ENCODE measurements at regions not wholly inside any gene's neighbourhood (a gene's known extent, or its start where the extent isn't known, plus 50 kb on each side); places are given as distances from the start of the nearest gene placed in this dataset.

GRCh38 chr9:84140535-84141101 lies 160.0 kb downstream of the RMI1 start:
- no peaks in the 10 kb centered on the region for H3K9me3 Mint-ChIP-seq
- peak; percentile 45 to 50 for ATAC-seq (replicated peaks)

GRCh38 chr9:84141741-84142370 lies 161.3 kb downstream of the RMI1 start:
- peaks cover 9 to 21% of the 10 kb centered on the region in 2 donors for H3K4me1 Mint-ChIP-seq
- DNase-seq (no peak), ATAC-seq (replicated peaks) (no peak)
- no peaks in the 10 kb centered on the region for H3K36me3 Mint-ChIP-seq
- no peak overlapping the region for H3K27ac Mint-ChIP-seq
- no peak overlapping the region for H3K4me3 Mint-ChIP-seq
- peaks cover 38 to 49% of the 10 kb centered on the region in 2 donors for H3K27me3 Mint-ChIP-seq
- H3K9me3 Mint-ChIP-seq: no peaks in the 10 kb centered on the region

More at GRCh38 chr9:84140535-84141101, 160.0 kb downstream of the RMI1 start:
- peak overlapping the region; percentile 45 for H3K27ac Mint-ChIP-seq
- DNase-seq: no peak
- H3K4me1 Mint-ChIP-seq: peaks cover 9 to 21% of the 10 kb centered on the region in 2 donors
- H3K27me3 Mint-ChIP-seq: peaks cover 42 to 61% of the 10 kb centered on the region in 2 donors
- peak overlapping the region; percentile 84 for H3K4me3 Mint-ChIP-seq
- no peaks in the 10 kb centered on the region for H3K36me3 Mint-ChIP-seq

- H3K36me3 Mint-ChIP-seq: no peaks in the 10 kb centered on the region
- no peak overlapping the region for H3K4me3 Mint-ChIP-seq
- H3K4me1 Mint-ChIP-seq: peaks cover 7 to 11% of the 10 kb centered on the region in 2 donors
- ATAC-seq (replicated peaks) (no peak), DNase-seq (no peak)
- no peaks in the 10 kb centered on the region for H3K9me3 Mint-ChIP-seq
- no peak overlapping the region for H3K27ac Mint-ChIP-seq
- H3K27me3 Mint-ChIP-seq: peaks cover 32 to 35% of the 10 kb centered on the region in 2 donors
Measured at GRCh38 chr9:84145031-84145430, 164.4 kb downstream of the RMI1 start.

DNA sequence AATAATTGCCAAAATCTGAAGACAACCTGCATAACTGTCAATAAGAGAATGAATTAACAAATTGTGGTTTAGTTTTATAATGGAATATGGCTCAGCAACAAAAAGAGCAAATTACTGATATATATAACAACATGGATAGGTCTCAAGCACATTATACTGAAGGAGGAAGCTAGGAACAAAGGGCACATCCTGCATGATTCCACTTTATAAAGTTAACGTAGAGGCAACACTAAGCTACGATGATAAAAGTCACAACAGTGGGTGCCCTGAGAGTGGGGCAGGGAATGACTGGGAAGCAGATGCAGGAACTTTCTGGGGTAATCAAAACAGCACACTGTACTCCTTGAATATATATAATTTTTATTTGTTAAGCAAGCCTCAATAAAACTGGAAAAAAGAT lies 165.2 kb downstream of the RMI1 start:
- peaks cover 28 to 29% of the 10 kb centered on the region in 2 donors for H3K27me3 Mint-ChIP-seq
- H3K9me3 Mint-ChIP-seq: no peaks in the 10 kb centered on the region
- DNase-seq (no peak), ATAC-seq (replicated peaks) (no peak)
- no peak overlapping the region for H3K4me3 Mint-ChIP-seq
- H3K36me3 Mint-ChIP-seq: no peaks in the 10 kb centered on the region
- no peak overlapping the region for H3K27ac Mint-ChIP-seq
- peaks cover 3 to 5% of the 10 kb centered on the region in 2 donors for H3K4me1 Mint-ChIP-seq

GRCh38 chr9:84146893-84147710 lies 166.5 kb downstream of the RMI1 start:
- peaks cover 16 to 19% of the 10 kb centered on the region in 2 donors for H3K27me3 Mint-ChIP-seq
- H3K9me3 Mint-ChIP-seq: no peaks in the 10 kb centered on the region
- H3K36me3 Mint-ChIP-seq: no peaks in the 10 kb centered on the region
- no peak overlapping the region for H3K27ac Mint-ChIP-seq
- H3K4me1 Mint-ChIP-seq: peaks cover 0 to 3% of the 10 kb centered on the region in 2 donors
- H3K4me3 Mint-ChIP-seq: no peak overlapping the region
- DNase-seq: no peak
- ATAC-seq (replicated peaks): no peak

DNA sequence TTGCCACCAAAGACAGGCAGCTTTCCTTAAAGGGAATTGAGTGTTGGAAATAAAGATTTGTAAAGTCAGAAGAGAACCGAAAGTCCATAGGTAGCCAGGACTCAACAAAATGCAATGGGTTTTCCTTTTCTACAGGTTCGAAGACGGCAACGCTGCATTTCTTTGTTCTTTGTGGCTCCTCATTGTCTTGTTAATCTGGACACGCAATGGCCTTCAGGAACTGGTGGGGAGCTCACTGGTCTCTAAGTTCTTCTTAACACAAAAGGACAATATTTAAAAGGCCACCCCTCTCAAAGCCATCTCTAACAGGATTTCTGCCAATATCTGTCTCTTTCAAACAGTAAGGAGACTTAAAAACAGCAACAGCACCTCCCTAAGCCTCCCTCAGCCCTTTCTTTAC lies 170.6 kb downstream of the RMI1 start:
- H3K27me3 Mint-ChIP-seq: peaks cover 10 to 16% of the 10 kb centered on the region in 2 donors
- H3K27ac Mint-ChIP-seq: no peak overlapping the region
- no peak for DNase-seq
- H3K36me3 Mint-ChIP-seq: no peaks in the 10 kb centered on the region
- H3K9me3 Mint-ChIP-seq: no peaks in the 10 kb centered on the region
- no peak for ATAC-seq (replicated peaks)
- peaks cover 0 to 3% of the 10 kb centered on the region in 2 donors for H3K4me1 Mint-ChIP-seq
- H3K4me3 Mint-ChIP-seq: no peak overlapping the region

DNA sequence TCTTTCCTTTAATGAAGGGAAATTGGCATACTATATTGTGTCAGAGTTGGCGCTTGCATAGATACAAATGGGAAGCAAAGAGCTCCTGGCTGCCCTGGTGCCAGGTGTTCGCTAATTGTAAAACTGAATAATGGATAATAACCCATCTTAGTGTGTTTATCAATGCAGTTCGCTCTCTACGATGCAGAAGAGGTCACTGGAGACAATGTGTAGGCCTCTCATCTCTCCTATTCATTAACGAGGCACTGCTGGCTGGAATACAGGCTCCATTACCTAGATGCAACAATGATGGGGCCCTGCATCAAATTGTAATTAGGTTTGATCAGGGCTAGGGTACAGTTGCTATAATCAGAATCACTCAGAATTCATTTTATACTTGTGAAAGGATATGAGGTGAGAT lies 171.0 kb downstream of the RMI1 start:
- no peak for DNase-seq
- ATAC-seq (replicated peaks): no peak
- H3K27me3 Mint-ChIP-seq: peaks cover 10 to 16% of the 10 kb centered on the region in 2 donors
- no peak overlapping the region for H3K27ac Mint-ChIP-seq
- H3K36me3 Mint-ChIP-seq: no peaks in the 10 kb centered on the region
- no peak overlapping the region for H3K4me3 Mint-ChIP-seq
- peaks cover 0 to 3% of the 10 kb centered on the region in 2 donors for H3K4me1 Mint-ChIP-seq
- no peaks in the 10 kb centered on the region for H3K9me3 Mint-ChIP-seq

DNA sequence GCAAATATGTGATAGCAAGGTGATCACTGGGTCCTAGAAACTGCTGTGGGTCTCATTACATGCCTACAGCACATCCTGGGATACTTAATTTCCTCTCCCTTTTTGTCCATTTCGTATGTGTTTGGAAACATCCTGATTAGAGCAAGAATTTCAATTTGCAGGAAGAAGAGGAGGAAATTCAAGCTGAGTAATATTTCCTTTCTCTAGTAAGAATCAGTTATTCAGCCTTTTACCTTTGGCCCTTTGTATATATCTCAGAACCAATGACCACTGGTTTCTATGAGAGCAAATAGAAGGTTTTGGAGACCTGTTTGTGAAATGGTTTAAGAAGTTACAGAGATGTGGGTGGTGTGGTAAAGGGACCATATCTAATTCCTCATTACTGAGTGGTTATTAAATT lies 171.6 kb downstream of the RMI1 start:
- Mint-ChIP-seq H3K27me3 (peaks cover 10 to 16% of the 10 kb centered on the region in 2 donors), H3K27ac (no peak overlapping the region)

DNA sequence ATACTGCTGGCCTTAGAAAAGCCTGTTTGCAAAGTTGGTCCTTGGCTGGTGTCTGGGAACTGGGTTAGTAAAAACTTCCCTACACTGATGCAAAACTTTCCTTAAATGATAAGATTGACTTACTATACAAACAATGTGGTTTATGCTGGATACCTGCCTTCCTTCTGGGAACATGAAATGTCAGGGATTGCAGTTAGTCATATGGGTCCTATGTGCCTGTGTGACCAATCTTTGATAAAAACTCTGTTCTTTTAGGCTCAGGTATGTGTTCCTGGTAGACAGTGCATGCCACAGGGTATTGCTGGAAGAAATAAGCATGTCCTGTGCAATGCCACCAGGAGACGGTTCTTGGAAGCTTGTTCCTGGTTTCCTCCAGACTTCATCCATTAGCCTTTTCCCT lies 173.3 kb downstream of the RMI1 start:
- ATAC-seq (replicated peaks): no peak
- DNase-seq: no peak

More for the DNA sequence above, 171.6 kb downstream of the RMI1 start:
- Mint-ChIP-seq H3K4me3 (no peak overlapping the region), H3K9me3 (no peaks in the 10 kb centered on the region), H3K36me3 (no peaks in the 10 kb centered on the region), H3K4me1 (peaks cover 0 to 3% of the 10 kb centered on the region in 2 donors)
- no peak for ATAC-seq (replicated peaks)
- no peak for DNase-seq

DNA sequence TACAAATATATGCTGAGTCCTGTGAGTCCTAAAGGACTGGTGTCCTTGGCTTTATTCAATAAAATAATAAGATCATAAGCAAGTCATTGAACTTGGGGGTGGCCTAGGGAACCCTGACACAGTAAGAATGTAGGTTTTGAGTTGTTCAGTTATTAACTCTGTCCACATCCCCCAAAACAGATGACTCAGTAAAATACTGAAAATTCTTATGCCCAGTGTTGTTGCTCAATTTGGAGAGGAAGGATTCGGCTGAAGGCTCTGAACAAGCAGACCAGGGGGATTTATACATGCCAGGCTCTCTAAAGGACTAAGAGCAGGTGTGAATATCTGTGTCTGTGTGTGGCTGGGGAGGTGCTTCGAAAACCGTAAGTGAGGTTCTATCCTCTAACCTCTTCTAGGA lies 173.7 kb downstream of the RMI1 start:
- Mint-ChIP-seq H3K27me3 (peaks cover 16% of the 10 kb centered on the region in 2 donors), H3K4me1 (no peaks in the 10 kb centered on the region), H3K9me3 (no peaks in the 10 kb centered on the region), H3K4me3 (no peak overlapping the region), H3K27ac (no peak overlapping the region), H3K36me3 (no peaks in the 10 kb centered on the region)
- DNase-seq: no peak
- ATAC-seq (replicated peaks): no peak

More for the DNA sequence above, 173.3 kb downstream of the RMI1 start:
- Mint-ChIP-seq H3K4me1 (no peaks in the 10 kb centered on the region), H3K9me3 (no peaks in the 10 kb centered on the region), H3K4me3 (no peak overlapping the region), H3K36me3 (no peaks in the 10 kb centered on the region), H3K27ac (no peak overlapping the region), H3K27me3 (peaks cover 11 to 14% of the 10 kb centered on the region in 2 donors)

- Mint-ChIP-seq H3K27me3 (peaks cover 19 to 37% of the 10 kb centered on the region in 2 donors), H3K9me3 (no peaks in the 10 kb centered on the region), H3K36me3 (no peaks in the 10 kb centered on the region), H3K4me3 (no peak overlapping the region), H3K4me1 (no peaks in the 10 kb centered on the region), H3K27ac (no peak overlapping the region)
- ATAC-seq (replicated peaks) (no peak), DNase-seq (no peak)
Measured at GRCh38 chr9:84163052-84163650, 177.4 kb downstream of the SLC28A3 start.

GRCh38 chr9:84166891-84167290 lies 173.7 kb downstream of the SLC28A3 start:
- Mint-ChIP-seq H3K4me1 (no peaks in the 10 kb centered on the region), H3K27me3 (peaks cover 8 to 16% of the 10 kb centered on the region in 2 donors), H3K27ac (no peak overlapping the region), H3K9me3 (no peaks in the 10 kb centered on the region), H3K4me3 (no peak overlapping the region), H3K36me3 (no peaks in the 10 kb centered on the region)
- no peak for ATAC-seq (replicated peaks)
- DNase-seq: no peak

DNA sequence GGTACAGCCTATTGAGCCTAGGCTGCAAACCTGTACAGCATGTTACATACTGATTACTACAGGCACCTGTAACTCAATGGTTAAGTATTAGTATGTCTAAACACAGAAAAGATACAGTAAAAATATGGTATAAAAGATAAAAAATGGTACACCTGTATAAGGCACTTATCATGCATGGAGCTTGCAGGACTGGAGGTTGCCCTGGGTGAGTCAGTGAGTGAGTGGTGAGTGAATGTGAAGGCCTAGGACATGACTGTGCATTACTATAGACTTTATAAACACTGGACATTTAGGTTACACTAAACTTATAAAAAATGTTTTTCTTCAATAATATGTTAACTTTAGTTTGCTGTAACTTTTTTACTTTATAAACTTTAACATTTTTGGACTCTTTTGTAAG lies 171.3 kb downstream of the SLC28A3 start:
- no peaks in the 10 kb centered on the region for H3K9me3 Mint-ChIP-seq
- ATAC-seq (replicated peaks) (no peak), DNase-seq (no peak)
- H3K27me3 Mint-ChIP-seq: peaks cover 11 to 19% of the 10 kb centered on the region in 2 donors
- no peak overlapping the region for H3K4me3 Mint-ChIP-seq
- H3K36me3 Mint-ChIP-seq: no peaks in the 10 kb centered on the region
- no peak overlapping the region for H3K27ac Mint-ChIP-seq
- peaks cover 0 to 6% of the 10 kb centered on the region in 2 donors for H3K4me1 Mint-ChIP-seq

GRCh38 chr9:84170521-84171141 lies 169.9 kb downstream of the SLC28A3 start:
- Mint-ChIP-seq H3K27ac (no peak overlapping the region), H3K4me1 (peaks cover 0 to 6% of the 10 kb centered on the region in 2 donors), H3K36me3 (no peaks in the 10 kb centered on the region), H3K9me3 (no peaks in the 10 kb centered on the region), H3K4me3 (no peak overlapping the region), H3K27me3 (peaks cover 7 to 19% of the 10 kb centered on the region in 2 donors)
- ATAC-seq (replicated peaks) (no peak), DNase-seq (no peak)

All from stimulated activated naive B cell treated with anti-CD40 and anti-IgM and Interleukin-4, amounts not matched to agents 10 μg/mL and 1 μg/mL and 100 μg/mL, for 72 hours (primary cell).